Upper lobe of left lung (tissue), 6 donors: ENCODE measurements at regions not wholly inside any gene's neighbourhood (a gene's known extent, or its start where the extent isn't known, plus 50 kb on each side); places are given as distances from the start of the nearest gene placed in this dataset.

Experiments
- ATAC-seq, 2 donors: fragments of 200-7000 bp; cut with Tn5 transposase; one replicate each; pipeline ENCODE4 v1.9.1; 2022; ENCODE audit warnings: mild to moderate bottlenecking in 2 of 2, moderate library complexity in 2 of 2; ENCODE audit not compliant: low FRiP score in 2 of 2
- DNase-seq, 2 donors: peaks; one replicate each; pipeline ENCODE4 v3.0.0-alpha.2; 2019 to 2020
- H3K27ac ChIP-seq, 4 donors: fragments of 200-600 bp; sonication (generic); one replicate each; pipeline ENCODE4 v1.5.1; 2016 to 2019
- H3K27me3 ChIP-seq, 4 donors: fragments of 200-600 bp; sonication (generic); one replicate each; pipeline ENCODE4 v1.5.1; 2017 to 2019
- H3K36me3 ChIP-seq, 4 donors: fragments of 200-600 bp; sonication (generic); one replicate each; pipeline ENCODE4 v1.5.1; 2016 to 2019
- H3K4me1 ChIP-seq, 4 donors: fragments of 200-600 bp; sonication (generic); one replicate each; pipeline ENCODE4 v1.5.1; 2018 to 2019
- H3K4me3 ChIP-seq, 4 donors: fragments of 200-600 bp; sonication (generic); one replicate each; pipeline ENCODE4 v1.5.1; 2017 to 2019; ENCODE audit warnings: mild to moderate bottlenecking in 2 of 4, moderate library complexity in 1 of 4
- H3K9me3 ChIP-seq, 4 donors: fragments of 200-600 bp; sonication (generic); one replicate each; pipeline ENCODE4 v1.5.1; 2018 to 2019
- CTCF ChIP-seq, 6 experiments: fragments of 450-650 bp in 4 of 6; fragments of 200-600 bp in 2 of 6; sonication (generic) in 2 of 6; IDR thresholded peaks; one replicate each; pipeline ENCODE4 v1.5.1; 2016 to 2019; ENCODE audit warnings: antibody characterized with exemption in 6 of 6
- EP300 ChIP-seq, 4 donors: sonication (generic); formaldehyde crosslinking; IDR thresholded peaks; one replicate each; pipeline ENCODE4 v1.5.1; 2017; ENCODE audit warnings: antibody characterized with exemption in 4 of 4, control low read depth in 2 of 4
- POLR2A ChIP-seq, 4 donors: fragments of 450-650 bp; IDR thresholded peaks; one replicate each; pipeline ENCODE4 v1.5.1; 2016 to 2017; ENCODE audit warnings: antibody characterized with exemption in 4 of 4, mild to moderate bottlenecking in 2 of 4
- POLR2AphosphoS5 ChIP-seq, 2 donors: sonication (generic); formaldehyde crosslinking; IDR thresholded peaks; one replicate each; pipeline ENCODE4 v1.5.1; 2017; ENCODE audit warnings: antibody characterized with exemption in 2 of 2
- WGBS, 2 donors: methylation state at CpG; one replicate each; pipeline ENCODE4 v1.1.5; 2017 to 2018; 5-methylcytosine and 5-hydroxymethylcytosine counted together
- donor health status: DM: no; HTN: no; CAD: no; lungs with moderate emphysema.
- donor health status: DM: no; HTN: yes; CAD: no; lungs with severe emphysema.

GRCh38 chr6:115241373-115241772 is 819.3 kb downstream of the FRK start:
- DNase-seq (no peak), ATAC-seq (no peak)
- no peak overlapping the region for H3K27ac ChIP-seq
- no peaks in the 10 kb centered on the region for H3K27me3 ChIP-seq
- H3K4me1 ChIP-seq: no peaks in the 10 kb centered on the region
- no peak overlapping the region for H3K4me3 ChIP-seq
- H3K9me3 ChIP-seq: peaks cover 0 to 3% (median 0%) of the 10 kb centered on the region in 4 donors
- TF ChIP-seq EP300 (IDR thresholded peaks at IDR 0.05): no peak
- TF ChIP-seq POLR2A (IDR thresholded peaks at IDR 0.05): no peak
- no peak for TF ChIP-seq POLR2AphosphoS5 (IDR thresholded peaks at IDR 0.05)
- TF ChIP-seq CTCF (IDR thresholded peaks at IDR 0.05): no peak
- WGBS, 2 donors: 76 to 95% methylated on average over 4 of the region's 4 CpGs
- H3K36me3 ChIP-seq: no peaks in the 10 kb centered on the region

- Histone ChIP-seq H3K27me3 (no peaks in the 10 kb centered on the region), H3K4me1 (no peaks in the 10 kb centered on the region), H3K9me3 (peaks cover 0 to 3% (median 0%) of the 10 kb centered on the region in 4 donors), H3K27ac (no peak overlapping the region), H3K36me3 (no peaks in the 10 kb centered on the region), H3K4me3 (no peak overlapping the region)
- DNase-seq (no peak), ATAC-seq (no peak)
- 57 to 78% methylated on average over 1 of the region's 1 CpG for WGBS, 2 donors
- TF ChIP-seq POLR2A (IDR thresholded peaks at IDR 0.05): no peak
- no peak for TF ChIP-seq CTCF (IDR thresholded peaks at IDR 0.05)
- TF ChIP-seq POLR2AphosphoS5 (IDR thresholded peaks at IDR 0.05): no peak
- TF ChIP-seq EP300 (IDR thresholded peaks at IDR 0.05): no peak
Measured at GRCh38 chr6:115221198-115221597, 839.5 kb downstream of the FRK start.

- H3K27ac ChIP-seq: no peak overlapping the region
- H3K36me3 ChIP-seq: no peaks in the 10 kb centered on the region
- no peaks in the 10 kb centered on the region for H3K27me3 ChIP-seq
- ATAC-seq (no peak), DNase-seq (no peak)
- TF ChIP-seq POLR2A (IDR thresholded peaks at IDR 0.05) (no peak), EP300 (IDR thresholded peaks at IDR 0.05) (no peak), POLR2AphosphoS5 (IDR thresholded peaks at IDR 0.05) (no peak), CTCF (IDR thresholded peaks at IDR 0.05) (no peak)
- H3K4me1 ChIP-seq: no peaks in the 10 kb centered on the region
- peaks cover 0 to 3% (median 0%) of the 10 kb centered on the region in 4 donors for H3K9me3 ChIP-seq
- no peak overlapping the region for H3K4me3 ChIP-seq
Measured at GRCh38 chr6:115220551-115221159, 840.0 kb downstream of the FRK start.

- no peak for TF ChIP-seq POLR2AphosphoS5 (IDR thresholded peaks at IDR 0.05)
- no peak for TF ChIP-seq POLR2A (IDR thresholded peaks at IDR 0.05)
- TF ChIP-seq CTCF (IDR thresholded peaks at IDR 0.05): no peak
- no peak for TF ChIP-seq EP300 (IDR thresholded peaks at IDR 0.05)
- H3K27me3 ChIP-seq: no peaks in the 10 kb centered on the region
- DNase-seq (no peak), ATAC-seq (no peak)
- H3K36me3 ChIP-seq: no peaks in the 10 kb centered on the region
- H3K27ac ChIP-seq: no peak overlapping the region
- H3K9me3 ChIP-seq: peaks cover 0 to 3% (median 0%) of the 10 kb centered on the region in 4 donors
- H3K4me3 ChIP-seq: no peak overlapping the region
- H3K4me1 ChIP-seq: no peaks in the 10 kb centered on the region
Measured at GRCh38 chr6:115219645-115220044, 841.0 kb downstream of the FRK start.

- H3K27ac ChIP-seq: no peak overlapping the region
- no peaks in the 10 kb centered on the region for H3K4me1 ChIP-seq
- TF ChIP-seq CTCF (IDR thresholded peaks at IDR 0.05): no peak
- TF ChIP-seq POLR2A (IDR thresholded peaks at IDR 0.05): no peak
- no peak for TF ChIP-seq EP300 (IDR thresholded peaks at IDR 0.05)
- no peak for TF ChIP-seq POLR2AphosphoS5 (IDR thresholded peaks at IDR 0.05)
- ATAC-seq: no peak
- H3K4me3 ChIP-seq: no peak overlapping the region
- no peak for DNase-seq
- H3K36me3 ChIP-seq: no peaks in the 10 kb centered on the region
- no peaks in the 10 kb centered on the region for H3K27me3 ChIP-seq
- no peaks in the 10 kb centered on the region for H3K9me3 ChIP-seq
- WGBS, 2 donors: 89 to 92% methylated on average over 5 of the region's 5 CpGs
Measured at GRCh38 chr6:115216835-115217234, 843.9 kb downstream of the FRK start.
